RWPE2 (cell line): ENCODE measurements at regions not wholly inside any gene's neighbourhood (a gene's known extent, or its start where the extent isn't known, plus 50 kb on each side); places are given as distances from the start of the nearest gene placed in this dataset.

Source experiments
- ATAC-seq: fragments of 200-7000 bp; cut with Tn5 transposase; 3 replicates; pipeline ENCODE4 v1.9.1; 2021; ENCODE audit warnings: low read depth
- DNase-seq: peaks from one replicate; pipeline ENCODE4 v3.0.0-alpha.2; 2020; ENCODE audit warnings: low spot score
- H3K27ac ChIP-seq: fragments of 450-650 bp; 2 replicates; pipeline ENCODE4 v1.5.1; 2017; ENCODE audit warnings: mild to moderate bottlenecking; ENCODE audit not compliant: poor library complexity, severe bottlenecking
- H3K27me3 ChIP-seq: fragments of 250-450 bp; sonication (Bioruptor Pico); 2 replicates; pipeline ENCODE4 v1.5.1; 2021; ENCODE audit warnings: mild to moderate bottlenecking, moderate library complexity; ENCODE audit not compliant: insufficient read depth, poor library complexity, severe bottlenecking
- H3K36me3 ChIP-seq: fragments of 250-450 bp; sonication (Bioruptor Pico); 2 replicates; pipeline ENCODE4 v1.5.1; 2020; ENCODE audit warnings: low read depth, mild to moderate bottlenecking, moderate library complexity
- H3K4me1 ChIP-seq: fragments of 250-450 bp; sonication (Bioruptor Pico); 2 replicates; pipeline ENCODE4 v1.5.1; 2021; ENCODE audit warnings: mild to moderate bottlenecking, moderate library complexity; ENCODE audit not compliant: insufficient read depth, poor library complexity, severe bottlenecking
- H3K4me3 ChIP-seq: fragments of 250-450 bp; sonication (Bioruptor Pico); 2 replicates; pipeline ENCODE4 v1.5.1; 2021; ENCODE audit warnings: mild to moderate bottlenecking, moderate library complexity; ENCODE audit not compliant: severe bottlenecking
- H3K9me3 ChIP-seq: fragments of 250-450 bp; sonication (Bioruptor Pico); 2 replicates; pipeline ENCODE4 v1.5.1; 2021; ENCODE audit warnings: mild to moderate bottlenecking, moderate library complexity; ENCODE audit not compliant: severe bottlenecking
- TF ChIP-seq, protein P1 (sequence below): fragments of 450-650 bp; IDR thresholded peaks from one replicate; pipeline ENCODE4 v1.5.1; 2017; ENCODE audit warnings: mild to moderate bottlenecking, moderate library complexity; ENCODE audit not compliant: poor library complexity, severe bottlenecking

- H3K4me3 ChIP-seq: no peak overlapping the region
- H3K4me1 ChIP-seq: no peaks in the 10 kb centered on the region
- no peak overlapping the region for H3K27ac ChIP-seq
- no peaks in the 10 kb centered on the region for H3K9me3 ChIP-seq
- no peak for DNase-seq
- no peak for ATAC-seq
- TF ChIP-seq, protein P1, sequence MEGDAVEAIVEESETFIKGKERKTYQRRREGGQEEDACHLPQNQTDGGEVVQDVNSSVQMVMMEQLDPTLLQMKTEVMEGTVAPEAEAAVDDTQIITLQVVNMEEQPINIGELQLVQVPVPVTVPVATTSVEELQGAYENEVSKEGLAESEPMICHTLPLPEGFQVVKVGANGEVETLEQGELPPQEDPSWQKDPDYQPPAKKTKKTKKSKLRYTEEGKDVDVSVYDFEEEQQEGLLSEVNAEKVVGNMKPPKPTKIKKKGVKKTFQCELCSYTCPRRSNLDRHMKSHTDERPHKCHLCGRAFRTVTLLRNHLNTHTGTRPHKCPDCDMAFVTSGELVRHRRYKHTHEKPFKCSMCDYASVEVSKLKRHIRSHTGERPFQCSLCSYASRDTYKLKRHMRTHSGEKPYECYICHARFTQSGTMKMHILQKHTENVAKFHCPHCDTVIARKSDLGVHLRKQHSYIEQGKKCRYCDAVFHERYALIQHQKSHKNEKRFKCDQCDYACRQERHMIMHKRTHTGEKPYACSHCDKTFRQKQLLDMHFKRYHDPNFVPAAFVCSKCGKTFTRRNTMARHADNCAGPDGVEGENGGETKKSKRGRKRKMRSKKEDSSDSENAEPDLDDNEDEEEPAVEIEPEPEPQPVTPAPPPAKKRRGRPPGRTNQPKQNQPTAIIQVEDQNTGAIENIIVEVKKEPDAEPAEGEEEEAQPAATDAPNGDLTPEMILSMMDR: no peak
- no peaks in the 10 kb centered on the region for H3K36me3 ChIP-seq
- H3K27me3 ChIP-seq: no peaks in the 10 kb centered on the region
Observed at GRCh38 chrX:38900719-38901118, 99.5 kb downstream of the MID1IP1 start.

- no peaks in the 10 kb centered on the region for H3K4me1 ChIP-seq
- no peak overlapping the region for H3K27ac ChIP-seq
- no peak for ATAC-seq
- H3K9me3 ChIP-seq: no peaks in the 10 kb centered on the region
- no peak for DNase-seq
- TF ChIP-seq, protein P1: no peak
- H3K36me3 ChIP-seq: no peaks in the 10 kb centered on the region
- no peaks in the 10 kb centered on the region for H3K27me3 ChIP-seq
- H3K4me3 ChIP-seq: no peak overlapping the region
Observed at GRCh38 chrX:38902972-38903492, 101.8 kb downstream of the MID1IP1 start.

GRCh38 chrX:38916801-38917200 is 115.5 kb downstream of the MID1IP1 start:
- no peaks in the 10 kb centered on the region for H3K36me3 ChIP-seq
- H3K9me3 ChIP-seq: no peaks in the 10 kb centered on the region
- no peaks in the 10 kb centered on the region for H3K4me1 ChIP-seq
- H3K27me3 ChIP-seq: no peaks in the 10 kb centered on the region
- H3K4me3 ChIP-seq: no peak overlapping the region
- DNase-seq (no peak), ATAC-seq (no peak)
- TF ChIP-seq, protein P1: no peak
- no peak overlapping the region for H3K27ac ChIP-seq

GRCh38 chrX:38917954-38918353 is 116.7 kb downstream of the MID1IP1 start:
- TF ChIP-seq, protein P1: no peak
- no peaks in the 10 kb centered on the region for H3K9me3 ChIP-seq
- no peak for ATAC-seq
- H3K27me3 ChIP-seq: no peaks in the 10 kb centered on the region
- H3K36me3 ChIP-seq: no peaks in the 10 kb centered on the region
- H3K27ac ChIP-seq: no peak overlapping the region
- H3K4me3 ChIP-seq: no peak overlapping the region
- no peaks in the 10 kb centered on the region for H3K4me1 ChIP-seq
- DNase-seq: no peak

GRCh38 chrX:38919202-38919601 is 117.9 kb downstream of the MID1IP1 start:
- TF ChIP-seq, protein P1: no peak
- H3K27ac ChIP-seq: no peak overlapping the region
- no peak for ATAC-seq
- no peaks in the 10 kb centered on the region for H3K36me3 ChIP-seq
- H3K9me3 ChIP-seq: no peaks in the 10 kb centered on the region
- no peaks in the 10 kb centered on the region for H3K27me3 ChIP-seq
- DNase-seq: no peak
- H3K4me1 ChIP-seq: no peaks in the 10 kb centered on the region
- H3K4me3 ChIP-seq: no peak overlapping the region
